ENCODE measurements at regions not wholly inside any gene's neighbourhood (a gene's known extent, or its start where the extent isn't known, plus 50 kb on each side); places are given as distances from the start of the nearest gene placed in this dataset.

DNA sequence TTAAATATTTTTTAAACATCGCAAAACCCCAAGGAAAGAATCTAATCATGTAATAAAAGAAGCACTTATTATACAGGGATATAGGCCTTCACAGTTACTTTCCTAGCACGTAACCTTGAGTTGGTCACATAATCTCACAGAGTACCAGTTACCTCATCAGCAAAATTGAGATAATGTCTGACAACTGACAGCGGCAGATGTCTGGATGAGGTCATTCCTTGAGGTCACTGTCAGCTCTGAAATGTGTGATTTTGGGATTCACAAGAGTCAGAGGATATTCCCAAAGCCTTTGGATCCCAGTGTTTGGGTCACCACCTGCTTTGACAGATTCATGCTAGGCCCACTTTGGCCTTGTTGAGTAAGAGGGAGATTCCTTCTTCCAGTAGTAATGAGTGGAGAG lies 151.4 kb upstream of the SEMA6D start:
- Mint-ChIP-seq H3K27me3 (ENCODE audit: unreplicated experiment) (no peaks in the 10 kb centered on the region), H3K4me3 (ENCODE audit: low read depth, unreplicated experiment) (no peak overlapping the region), H3K36me3 (ENCODE audit: insufficient read depth, unreplicated experiment) (no peaks in the 10 kb centered on the region), H3K4me1 (ENCODE audit: low read depth, unreplicated experiment) (no peaks in the 10 kb centered on the region), H3K27ac (ENCODE audit: unreplicated experiment) (no peak overlapping the region), H3K9me3 (ENCODE audit: low read depth, unreplicated experiment) (peaks cover 20% of the 10 kb centered on the region)
- no peak for DNase-seq
- intact Hi-C loops (cut with micrococcal nuclease; ENCODE audit: unreplicated experiment): no loop called here
- TF ChIP-seq, protein P1, sequence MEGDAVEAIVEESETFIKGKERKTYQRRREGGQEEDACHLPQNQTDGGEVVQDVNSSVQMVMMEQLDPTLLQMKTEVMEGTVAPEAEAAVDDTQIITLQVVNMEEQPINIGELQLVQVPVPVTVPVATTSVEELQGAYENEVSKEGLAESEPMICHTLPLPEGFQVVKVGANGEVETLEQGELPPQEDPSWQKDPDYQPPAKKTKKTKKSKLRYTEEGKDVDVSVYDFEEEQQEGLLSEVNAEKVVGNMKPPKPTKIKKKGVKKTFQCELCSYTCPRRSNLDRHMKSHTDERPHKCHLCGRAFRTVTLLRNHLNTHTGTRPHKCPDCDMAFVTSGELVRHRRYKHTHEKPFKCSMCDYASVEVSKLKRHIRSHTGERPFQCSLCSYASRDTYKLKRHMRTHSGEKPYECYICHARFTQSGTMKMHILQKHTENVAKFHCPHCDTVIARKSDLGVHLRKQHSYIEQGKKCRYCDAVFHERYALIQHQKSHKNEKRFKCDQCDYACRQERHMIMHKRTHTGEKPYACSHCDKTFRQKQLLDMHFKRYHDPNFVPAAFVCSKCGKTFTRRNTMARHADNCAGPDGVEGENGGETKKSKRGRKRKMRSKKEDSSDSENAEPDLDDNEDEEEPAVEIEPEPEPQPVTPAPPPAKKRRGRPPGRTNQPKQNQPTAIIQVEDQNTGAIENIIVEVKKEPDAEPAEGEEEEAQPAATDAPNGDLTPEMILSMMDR (IDR thresholded peaks at IDR 0.05; ENCODE audit: unreplicated experiment): no peak
- no TSS peak for BruUV-seq (replicated peaks)
- CTCF ChIA-PET: no interaction called here

DNA sequence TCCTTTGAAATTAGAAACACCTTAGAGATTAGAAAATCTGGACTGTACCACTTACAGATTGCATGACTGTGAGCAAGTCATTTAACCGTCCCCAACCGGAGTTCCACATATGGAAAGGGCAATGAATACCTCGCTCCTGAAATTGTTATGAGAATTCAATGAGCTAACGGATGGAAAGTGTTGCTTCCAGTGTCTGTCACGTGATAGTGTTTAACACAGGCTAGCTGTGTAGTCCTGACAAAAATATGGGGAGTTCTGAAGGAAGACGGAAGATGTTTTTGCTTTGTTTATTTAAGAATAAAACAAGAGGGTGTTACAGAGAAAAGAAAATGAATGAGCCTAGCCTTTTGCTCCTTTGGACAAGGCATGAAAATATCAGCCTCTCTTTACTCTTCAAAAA lies 150.7 kb upstream of the SEMA6D start:
- H3K4me3 Mint-ChIP-seq (ENCODE audit: low read depth, unreplicated experiment): no peak overlapping the region
- H3K36me3 Mint-ChIP-seq (ENCODE audit: insufficient read depth, unreplicated experiment): no peaks in the 10 kb centered on the region
- no TSS peak for BruUV-seq (replicated peaks)
- H3K9me3 Mint-ChIP-seq (ENCODE audit: low read depth, unreplicated experiment): peaks cover 20% of the 10 kb centered on the region
- intact Hi-C loops (cut with micrococcal nuclease; ENCODE audit: unreplicated experiment): no loop called here
- no peaks in the 10 kb centered on the region for H3K4me1 Mint-ChIP-seq (ENCODE audit: low read depth, unreplicated experiment)
- DNase-seq: no peak
- H3K27me3 Mint-ChIP-seq (ENCODE audit: unreplicated experiment): no peaks in the 10 kb centered on the region
- CTCF ChIA-PET: no interaction called here
- H3K27ac Mint-ChIP-seq (ENCODE audit: unreplicated experiment): no peak overlapping the region
- TF ChIP-seq, protein P1 (IDR thresholded peaks at IDR 0.05; ENCODE audit: unreplicated experiment): no peak

DNA sequence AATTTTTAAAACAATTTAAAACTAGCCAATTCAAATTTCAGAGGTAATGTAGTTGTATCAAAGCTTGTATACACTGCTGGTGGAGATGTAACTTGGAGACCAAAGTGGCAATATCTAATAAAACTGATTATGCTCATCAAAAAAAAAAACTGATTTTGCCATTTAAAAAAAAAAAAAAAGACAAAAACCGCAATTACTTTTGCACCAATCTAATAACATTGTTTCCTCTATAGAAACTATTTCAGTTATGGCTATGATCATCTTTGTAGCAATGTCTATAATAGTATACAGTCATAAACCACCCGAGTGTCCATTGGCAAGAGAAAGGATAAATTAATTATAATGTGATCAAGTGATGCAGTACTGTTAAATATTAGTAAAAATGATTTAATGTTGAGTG lies 149.3 kb upstream of the SEMA6D start:
- H3K4me3 Mint-ChIP-seq (ENCODE audit: low read depth, unreplicated experiment): no peak overlapping the region
- no TSS peak for BruUV-seq (replicated peaks)
- no peaks in the 10 kb centered on the region for H3K4me1 Mint-ChIP-seq (ENCODE audit: low read depth, unreplicated experiment)
- TF ChIP-seq, protein P1 (IDR thresholded peaks at IDR 0.05; ENCODE audit: unreplicated experiment): no peak
- no peak for DNase-seq
- no peak overlapping the region for H3K27ac Mint-ChIP-seq (ENCODE audit: unreplicated experiment)
- peaks cover 20% of the 10 kb centered on the region for H3K9me3 Mint-ChIP-seq (ENCODE audit: low read depth, unreplicated experiment)
- intact Hi-C loops (cut with micrococcal nuclease; ENCODE audit: unreplicated experiment): no loop called here
- no peaks in the 10 kb centered on the region for H3K36me3 Mint-ChIP-seq (ENCODE audit: insufficient read depth, unreplicated experiment)
- H3K27me3 Mint-ChIP-seq (ENCODE audit: unreplicated experiment): no peaks in the 10 kb centered on the region
- CTCF ChIA-PET: no interaction called here

- BruUV-seq (replicated peaks): no TSS peak
- peaks cover 18% of the 10 kb centered on the region for H3K9me3 Mint-ChIP-seq (ENCODE audit: low read depth, unreplicated experiment)
- DNase-seq: no peak
- TF ChIP-seq, protein P1 (IDR thresholded peaks at IDR 0.05; ENCODE audit: unreplicated experiment): no peak
- H3K27me3 Mint-ChIP-seq (ENCODE audit: unreplicated experiment): no peaks in the 10 kb centered on the region
- H3K27ac Mint-ChIP-seq (ENCODE audit: unreplicated experiment): no peak overlapping the region
- intact Hi-C loops (cut with micrococcal nuclease; ENCODE audit: unreplicated experiment): no loop called here
- CTCF ChIA-PET: no interaction called here
- H3K4me1 Mint-ChIP-seq (ENCODE audit: low read depth, unreplicated experiment): no peaks in the 10 kb centered on the region
- H3K4me3 Mint-ChIP-seq (ENCODE audit: low read depth, unreplicated experiment): no peak overlapping the region
- no peaks in the 10 kb centered on the region for H3K36me3 Mint-ChIP-seq (ENCODE audit: insufficient read depth, unreplicated experiment)
Measured at GRCh38 chr15:47570044-47570443, 147.3 kb upstream of the SEMA6D start.

GRCh38 chr15:47570451-47570850 lies 146.9 kb upstream of the SEMA6D start:
- no peaks in the 10 kb centered on the region for H3K4me1 Mint-ChIP-seq (ENCODE audit: low read depth, unreplicated experiment)

More at GRCh38 chr15:47570451-47570850, 146.9 kb upstream of the SEMA6D start:
- intact Hi-C loops (cut with micrococcal nuclease; ENCODE audit: unreplicated experiment): no loop called here
- DNase-seq: no peak
- CTCF ChIA-PET: no interaction called here
- Mint-ChIP-seq H3K4me3 (ENCODE audit: low read depth, unreplicated experiment) (no peak overlapping the region), H3K9me3 (ENCODE audit: low read depth, unreplicated experiment) (peaks cover 18% of the 10 kb centered on the region), H3K27me3 (ENCODE audit: unreplicated experiment) (no peaks in the 10 kb centered on the region), H3K36me3 (ENCODE audit: insufficient read depth, unreplicated experiment) (no peaks in the 10 kb centered on the region), H3K27ac (ENCODE audit: unreplicated experiment) (no peak overlapping the region)
- BruUV-seq (replicated peaks): no TSS peak
- TF ChIP-seq, protein P1 (IDR thresholded peaks at IDR 0.05; ENCODE audit: unreplicated experiment): no peak
